Keratinocyte (primary cell): ENCODE measurements at regions not wholly inside any gene's neighbourhood (a gene's known extent, or its start where the extent isn't known, plus 50 kb on each side); places are given as distances from the start of the nearest gene placed in this dataset.

ENCODE experiments used
- DNase-seq: peaks from one replicate; pipeline ENCODE4 v3.0.0-alpha.2; 2011; ENCODE audit warnings: low read depth, missing footprints, low spot score
- FAIRE-seq: peaks from 2 replicates; lab custom pipeline; 2011; peaks lifted over from hg19 to GRCh38; lab: Jason Lieb, UNC
- H2AFZ ChIP-seq: 2 replicates; pipeline ENCODE4 v1.6.0; 2012; ENCODE audit warnings: low read length, control low read depth, inconsistent platforms; ENCODE audit not compliant: control insufficient read depth
- H3K27ac ChIP-seq: 2 replicates; pipeline ENCODE4 v1.5.1; 2011; ENCODE audit warnings: low read length; ENCODE audit not compliant: control insufficient read depth, insufficient read depth
- H3K27me3 ChIP-seq: 3 replicates; pipeline ENCODE4 v1.6.0; 2011; ENCODE audit warnings: low read length; ENCODE audit not compliant: control insufficient read depth, insufficient read depth; ENCODE audit errors: extremely low read depth
- H3K36me3 ChIP-seq, 2 experiments: 2 replicates in 1 of 2; 3 replicates in 1 of 2; pipeline ENCODE4 v1.5.1; 2011; ENCODE audit warnings: low read length in 2 of 2, mild to moderate bottlenecking in 1 of 2; ENCODE audit not compliant: control insufficient read depth in 2 of 2, insufficient read depth in 2 of 2; ENCODE audit errors: extremely low read depth in 1 of 2
- H3K4me1 ChIP-seq: 3 replicates; pipeline ENCODE4 v1.5.1; 2011; ENCODE audit warnings: low read length; ENCODE audit not compliant: control insufficient read depth, insufficient read depth; ENCODE audit errors: extremely low read depth
- H3K4me2 ChIP-seq: 3 replicates; pipeline ENCODE4 v1.6.0; 2011; ENCODE audit warnings: low read depth, low read length; ENCODE audit not compliant: control insufficient read depth, insufficient read depth; ENCODE audit errors: extremely low read depth
- H3K4me3 ChIP-seq, 3 experiments: fragments of 200-600 bp in 1 of 3; sonication (generic) in 1 of 3; 2 replicates in 2 of 3; 3 replicates in 1 of 3; pipeline ENCODE4 v1.5.1; 2011 to 2016; ENCODE audit warnings: low read length in 3 of 3, mild to moderate bottlenecking in 3 of 3, control low read depth in 2 of 3, inconsistent platforms in 1 of 3, low read depth in 1 of 3, mixed read lengths in 1 of 3, mixed run types in 1 of 3, moderate library complexity in 1 of 3; ENCODE audit not compliant: control insufficient read depth in 2 of 3, insufficient read depth in 2 of 3; ENCODE audit errors: extremely low read depth in 1 of 3
- H3K79me2 ChIP-seq: 2 replicates; pipeline ENCODE4 v1.6.0; 2012; ENCODE audit warnings: low read length; ENCODE audit not compliant: control insufficient read depth, insufficient read depth
- H3K9ac ChIP-seq: 3 replicates; pipeline ENCODE4 v1.6.0; 2011; ENCODE audit warnings: low read length; ENCODE audit not compliant: control insufficient read depth, insufficient read depth; ENCODE audit errors: extremely low read depth
- H3K9me1 ChIP-seq: 3 replicates; pipeline ENCODE4 v1.6.0; 2011; ENCODE audit warnings: low read length; ENCODE audit not compliant: control insufficient read depth, insufficient read depth; ENCODE audit errors: extremely low read depth
- H3K9me3 ChIP-seq: 2 replicates; pipeline ENCODE4 v1.5.1; 2012; ENCODE audit warnings: low read depth, low read length; ENCODE audit not compliant: control insufficient read depth
- H4K20me1 ChIP-seq: 3 replicates; pipeline ENCODE4 v1.6.0; 2011; ENCODE audit warnings: low read length; ENCODE audit not compliant: control insufficient read depth, insufficient read depth; ENCODE audit errors: extremely low read depth
- EZH2 ChIP-seq: IDR thresholded peaks from one replicate; pipeline ENCODE4 v1.6.1; 2012; ENCODE audit warnings: inconsistent platforms, mild to moderate bottlenecking, low read length, moderate library complexity
- dilution Hi-C: fragments of 300-500 bp; cut with MboI; formaldehyde crosslinking; loops from one replicate; pipeline ENCODE4 v1.7.0; 2020; ENCODE audit warnings: low sequenced_read_pairs; ENCODE audit not compliant: extremely low pct_ligation_motif_present
- TF ChIP-seq, protein P1 (sequence below), 3 experiments: IDR thresholded peaks in 1 of 3; conservative IDR thresholded peaks in 1 of 3; optimal IDR thresholded peaks in 1 of 3; 2 replicates in 2 of 3; 3 replicates in 1 of 3; pipeline versions ENCODE3 to v1.5.1; 2011; ENCODE audit warnings: low read length in 3 of 3, mild to moderate bottlenecking in 3 of 3, moderate library complexity in 2 of 3, control low read depth in 1 of 3, inconsistent platforms in 1 of 3; ENCODE audit not compliant: insufficient read depth in 2 of 3; ENCODE audit errors: extremely low read depth in 1 of 3

DNA sequence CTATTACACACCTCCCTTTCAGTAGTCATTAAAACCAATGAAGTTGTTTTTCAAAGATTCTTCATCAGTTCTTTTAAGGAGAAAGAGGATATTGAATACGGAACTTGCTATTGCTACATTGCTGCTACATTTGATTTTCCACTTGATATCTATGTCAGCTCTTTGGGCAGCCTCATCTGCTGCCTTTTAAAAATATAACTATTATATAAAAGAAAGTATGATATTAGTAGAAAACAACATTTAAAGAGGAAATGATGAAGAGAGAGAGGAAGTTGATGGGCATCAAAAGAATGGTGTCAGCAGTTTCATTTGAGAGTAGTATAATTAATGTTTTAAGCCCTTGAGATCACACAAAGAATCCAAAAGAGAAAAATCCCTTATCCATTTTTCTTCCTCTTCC is 171.4 kb downstream of the NFKBIZ start:
- H3K9me1 ChIP-seq: no peaks in the 10 kb centered on the region
- no peaks in the 10 kb centered on the region for H3K4me1 ChIP-seq
- no peak overlapping the region for H3K27ac ChIP-seq
- no peak overlapping the region for H3K4me2 ChIP-seq
- H3K79me2 ChIP-seq: no peaks in the 10 kb centered on the region
- FAIRE-seq: no peak
- H2AFZ ChIP-seq: no peak overlapping the region
- no peak overlapping the region for H3K9ac ChIP-seq
- TF ChIP-seq EZH2: no peak
- TF ChIP-seq, protein P1, sequence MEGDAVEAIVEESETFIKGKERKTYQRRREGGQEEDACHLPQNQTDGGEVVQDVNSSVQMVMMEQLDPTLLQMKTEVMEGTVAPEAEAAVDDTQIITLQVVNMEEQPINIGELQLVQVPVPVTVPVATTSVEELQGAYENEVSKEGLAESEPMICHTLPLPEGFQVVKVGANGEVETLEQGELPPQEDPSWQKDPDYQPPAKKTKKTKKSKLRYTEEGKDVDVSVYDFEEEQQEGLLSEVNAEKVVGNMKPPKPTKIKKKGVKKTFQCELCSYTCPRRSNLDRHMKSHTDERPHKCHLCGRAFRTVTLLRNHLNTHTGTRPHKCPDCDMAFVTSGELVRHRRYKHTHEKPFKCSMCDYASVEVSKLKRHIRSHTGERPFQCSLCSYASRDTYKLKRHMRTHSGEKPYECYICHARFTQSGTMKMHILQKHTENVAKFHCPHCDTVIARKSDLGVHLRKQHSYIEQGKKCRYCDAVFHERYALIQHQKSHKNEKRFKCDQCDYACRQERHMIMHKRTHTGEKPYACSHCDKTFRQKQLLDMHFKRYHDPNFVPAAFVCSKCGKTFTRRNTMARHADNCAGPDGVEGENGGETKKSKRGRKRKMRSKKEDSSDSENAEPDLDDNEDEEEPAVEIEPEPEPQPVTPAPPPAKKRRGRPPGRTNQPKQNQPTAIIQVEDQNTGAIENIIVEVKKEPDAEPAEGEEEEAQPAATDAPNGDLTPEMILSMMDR (optimal IDR thresholded peaks at IDR 0.05 in 1 of 3, IDR thresholded peaks at IDR 0.05 in 1 of 3, conservative IDR thresholded peaks at IDR 0.05 in 1 of 3; ENCODE audit: extremely low read depth in 1 of 3, insufficient read depth in 2 of 3, low read length in 3 of 3): no peak
- dilution Hi-C loops: no loop called here
- DNase-seq: no peak
- H3K36me3 ChIP-seq: no peaks in the 10 kb centered on the region
- H3K27me3 ChIP-seq: no peaks in the 10 kb centered on the region
- no peaks in the 10 kb centered on the region for H3K9me3 ChIP-seq
- H4K20me1 ChIP-seq: no peaks in the 10 kb centered on the region
- H3K4me3 ChIP-seq: no peak overlapping the region

DNA sequence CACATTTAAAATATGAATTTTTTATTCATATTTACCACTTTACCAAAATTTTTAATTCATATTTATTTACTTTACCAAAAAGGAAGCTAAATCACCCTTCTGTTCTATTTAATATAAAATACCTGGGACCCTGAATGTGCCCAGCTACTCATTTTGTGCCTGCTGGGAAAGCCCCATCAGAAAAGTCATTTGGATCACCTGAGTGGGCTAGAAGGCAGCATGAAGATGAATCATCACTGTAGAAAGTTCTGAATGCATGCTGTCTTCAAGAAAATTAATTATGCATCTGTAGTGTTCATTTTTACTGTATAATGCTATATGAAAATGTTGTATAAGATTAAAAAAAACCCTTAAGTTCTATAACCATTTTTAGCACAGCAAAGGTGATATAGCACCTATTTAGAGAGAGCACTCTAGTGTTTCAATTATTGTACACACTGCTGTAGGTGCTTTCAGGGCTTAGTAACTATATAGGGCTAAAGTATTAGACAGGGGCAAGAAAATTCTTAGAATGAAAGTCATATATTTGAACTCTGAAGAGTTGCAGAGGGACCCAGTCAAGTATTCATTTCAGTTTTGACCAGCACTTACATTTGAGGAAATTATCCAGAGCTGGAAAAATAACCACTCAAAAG is 175.1 kb downstream of the NFKBIZ start:
- no peaks in the 10 kb centered on the region for H4K20me1 ChIP-seq
- H3K4me3 ChIP-seq: no peak overlapping the region
- H3K9me3 ChIP-seq: no peaks in the 10 kb centered on the region
- dilution Hi-C loops: no loop called here
- no peak overlapping the region for H3K9ac ChIP-seq
- DNase-seq (no peak), FAIRE-seq (no peak)
- H3K4me2 ChIP-seq: no peak overlapping the region
- TF ChIP-seq, protein P1 (optimal IDR thresholded peaks at IDR 0.05 in 1 of 3, IDR thresholded peaks at IDR 0.05 in 1 of 3, conservative IDR thresholded peaks at IDR 0.05 in 1 of 3; ENCODE audit: extremely low read depth in 1 of 3, insufficient read depth in 2 of 3, low read length in 3 of 3): no peak
- TF ChIP-seq EZH2: no peak
- no peaks in the 10 kb centered on the region for H3K9me1 ChIP-seq
- no peaks in the 10 kb centered on the region for H3K36me3 ChIP-seq
- H3K27me3 ChIP-seq: no peaks in the 10 kb centered on the region
- no peak overlapping the region for H3K27ac ChIP-seq
- H2AFZ ChIP-seq: no peak overlapping the region
- no peaks in the 10 kb centered on the region for H3K4me1 ChIP-seq
- no peaks in the 10 kb centered on the region for H3K79me2 ChIP-seq
